Tibial nerve (tissue), 4 donors: ENCODE measurements at regions not wholly inside any gene's neighbourhood (a gene's known extent, or its start where the extent isn't known, plus 50 kb on each side); places are given as distances from the start of the nearest gene placed in this dataset.

Experiments
- CTCF ChIP-seq, 5 experiments: fragments of 200-600 bp in 3 of 5; fragments of 450-650 bp in 2 of 5; sonication (generic) in 3 of 5; IDR thresholded peaks; one replicate each; pipeline ENCODE4 v1.5.1; 2016 to 2019; ENCODE audit warnings: antibody characterized with exemption in 5 of 5, mild to moderate bottlenecking in 3 of 5, moderate library complexity in 2 of 5
- EP300 ChIP-seq, 2 donors: sonication (generic); formaldehyde crosslinking; IDR thresholded peaks; one replicate each; pipeline ENCODE4 v1.6.1; 2017; ENCODE audit warnings: antibody characterized with exemption in 2 of 2, mild to moderate bottlenecking in 1 of 2

DNA sequence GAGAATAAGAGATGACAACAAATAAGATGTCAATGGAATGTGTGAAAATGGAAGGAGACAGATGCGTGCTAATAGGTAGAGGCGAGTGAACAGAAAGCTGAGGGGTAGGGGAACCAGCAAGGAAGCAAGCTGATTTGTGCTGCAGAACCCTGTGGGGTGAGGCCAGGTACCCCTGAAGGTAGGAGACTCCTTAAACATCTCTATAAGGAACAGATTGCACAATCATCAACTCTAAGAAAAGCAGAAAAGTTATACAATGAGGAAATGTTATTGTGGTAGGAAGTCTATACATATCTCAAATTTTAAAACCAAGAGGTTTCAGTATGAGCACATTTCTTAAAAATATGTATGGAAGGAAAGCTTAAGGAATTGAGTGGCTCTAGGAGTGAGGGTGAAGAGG is 315.0 kb upstream of the TPM1 start:
- TF ChIP-seq EP300 (IDR thresholded peaks at IDR 0.05) (no peak), CTCF (IDR thresholded peaks at IDR 0.05) (no peak)
